ENCODE measurements at regions not wholly inside any gene's neighbourhood (a gene's known extent, or its start where the extent isn't known, plus 50 kb on each side); places are given as distances from the start of the nearest gene placed in this dataset.

GRCh38 chr5:65085516-65085850 lies 316.8 kb downstream of the CWC27 start:
- TF ChIP-seq POLR2A (IDR thresholded peaks at IDR 0.05; ENCODE audit: low read length) (no peak), GATA1 (IDR thresholded peaks at IDR 0.05; ENCODE audit: low read depth, low read length) (no peak)
